Choroid plexus epithelial cell (primary cell): ENCODE measurements at regions not wholly inside any gene's neighbourhood (a gene's known extent, or its start where the extent isn't known, plus 50 kb on each side); places are given as distances from the start of the nearest gene placed in this dataset.

Source experiments
- DNase-seq: peaks from one replicate; pipeline ENCODE4 v3.0.0-alpha.2; 2010; ENCODE audit warnings: low read depth
- H3K4me3 ChIP-seq: 2 replicates; pipeline ENCODE4 v1.5.1; 2011; ENCODE audit warnings: low read depth, mild to moderate bottlenecking, control low read depth, low read length, moderate library complexity
- CTCF ChIP-seq: conservative IDR thresholded peaks from 2 replicates; pipeline ENCODE4 v1.5.1; 2011; ENCODE audit warnings: low read depth, mild to moderate bottlenecking, control low read depth, inconsistent platforms, low read length, moderate library complexity

GRCh38 chr1:199733125-199733524 lies 294.4 kb upstream of the NR5A2 start:
- no peak for TF ChIP-seq CTCF
- no peak for DNase-seq
- H3K4me3 ChIP-seq, result no peak overlapping the region

- H3K4me3 ChIP-seq, result no peak overlapping the region
- no peak for TF ChIP-seq CTCF
These were observed 293.3 kb upstream of the NR5A2 start for GRCh38 chr1:199734186-199734585.

GRCh38 chr1:199735660-199736059 lies 291.9 kb upstream of the NR5A2 start:
- no peak for TF ChIP-seq CTCF
- H3K4me3 ChIP-seq, result no peak overlapping the region
- no peak for DNase-seq

More at GRCh38 chr1:199734186-199734585, 293.3 kb upstream of the NR5A2 start:
- DNase-seq, result no peak

GRCh38 chr1:199736646-199737045 lies 290.9 kb upstream of the NR5A2 start:
- DNase-seq, result no peak
- no peak overlapping the region for H3K4me3 ChIP-seq
- TF ChIP-seq CTCF, result no peak

- no peak for DNase-seq
- H3K4me3 ChIP-seq, result no peak overlapping the region
- TF ChIP-seq CTCF, result no peak
These were observed 285.9 kb upstream of the NR5A2 start for GRCh38 chr1:199741586-199741985.

GRCh38 chr1:199742547-199742946 lies 285.0 kb upstream of the NR5A2 start:
- no peak for TF ChIP-seq CTCF
- H3K4me3 ChIP-seq, result no peak overlapping the region
- peak; percentile 92 for DNase-seq

- no peak overlapping the region for H3K4me3 ChIP-seq
- no peak for DNase-seq
- TF ChIP-seq CTCF, result no peak
These were observed 284.3 kb upstream of the NR5A2 start for GRCh38 chr1:199743227-199743626.
